Testis (tissue), 2 donors: ENCODE measurements at regions not wholly inside any gene's neighbourhood (a gene's known extent, or its start where the extent isn't known, plus 50 kb on each side); places are given as distances from the start of the nearest gene placed in this dataset.

ENCODE experiments used
- POLR2A ChIP-seq: fragments of 450-650 bp; IDR thresholded peaks from one replicate; pipeline ENCODE4 v1.6.1; 2017; ENCODE audit warnings: antibody characterized with exemption, mild to moderate bottlenecking, moderate library complexity
- TF ChIP-seq, protein P1 (sequence below), 3 experiments: fragments of 450-650 bp in 2 of 3; fragments of 200-600 bp in 1 of 3; sonication (generic) in 1 of 3; IDR thresholded peaks; one replicate each; pipeline ENCODE4 v1.5.1; 2016 to 2019; ENCODE audit warnings: antibody characterized with exemption in 3 of 3, mild to moderate bottlenecking in 2 of 3, moderate library complexity in 1 of 3

DNA sequence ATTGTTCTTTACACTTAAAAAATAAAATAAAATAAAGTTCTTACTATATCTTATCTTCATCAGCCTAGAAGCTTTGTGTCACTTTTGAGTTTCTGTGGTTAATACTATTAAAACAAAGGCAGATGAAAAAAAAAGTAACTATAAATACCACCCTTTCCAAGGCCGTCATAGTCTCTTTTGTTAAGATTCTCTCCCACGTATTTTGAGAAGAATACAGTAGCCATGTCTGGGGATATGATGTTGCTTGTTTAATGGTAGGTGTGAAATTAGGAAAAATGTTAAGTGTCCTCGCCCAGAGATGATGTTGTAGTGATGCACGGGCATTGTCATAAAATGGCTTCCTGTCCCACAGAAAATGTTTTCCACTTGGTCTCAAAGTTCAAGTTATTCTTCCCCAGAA lies 223.9 kb downstream of the NEBL start:
- TF ChIP-seq, protein P1, sequence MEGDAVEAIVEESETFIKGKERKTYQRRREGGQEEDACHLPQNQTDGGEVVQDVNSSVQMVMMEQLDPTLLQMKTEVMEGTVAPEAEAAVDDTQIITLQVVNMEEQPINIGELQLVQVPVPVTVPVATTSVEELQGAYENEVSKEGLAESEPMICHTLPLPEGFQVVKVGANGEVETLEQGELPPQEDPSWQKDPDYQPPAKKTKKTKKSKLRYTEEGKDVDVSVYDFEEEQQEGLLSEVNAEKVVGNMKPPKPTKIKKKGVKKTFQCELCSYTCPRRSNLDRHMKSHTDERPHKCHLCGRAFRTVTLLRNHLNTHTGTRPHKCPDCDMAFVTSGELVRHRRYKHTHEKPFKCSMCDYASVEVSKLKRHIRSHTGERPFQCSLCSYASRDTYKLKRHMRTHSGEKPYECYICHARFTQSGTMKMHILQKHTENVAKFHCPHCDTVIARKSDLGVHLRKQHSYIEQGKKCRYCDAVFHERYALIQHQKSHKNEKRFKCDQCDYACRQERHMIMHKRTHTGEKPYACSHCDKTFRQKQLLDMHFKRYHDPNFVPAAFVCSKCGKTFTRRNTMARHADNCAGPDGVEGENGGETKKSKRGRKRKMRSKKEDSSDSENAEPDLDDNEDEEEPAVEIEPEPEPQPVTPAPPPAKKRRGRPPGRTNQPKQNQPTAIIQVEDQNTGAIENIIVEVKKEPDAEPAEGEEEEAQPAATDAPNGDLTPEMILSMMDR (IDR thresholded peaks at IDR 0.05), result no peak
- no peak for TF ChIP-seq POLR2A
